GM18858 (cell line): ENCODE measurements at regions not wholly inside any gene's neighbourhood (a gene's known extent, or its start where the extent isn't known, plus 50 kb on each side); places are given as distances from the start of the nearest gene placed in this dataset.
"Not testable (repeated sequence)": the region's sequence is repeated elsewhere in the genome, so short reads cannot be mapped to it uniquely, and the experiment has no call there.

Experiments
- ATAC-seq: cut with Tn5 transposase; IDR thresholded peaks from one replicate; pipeline ENCODE4 v1.9.1; 2021; ENCODE audit not compliant: unreplicated experiment

DNA sequence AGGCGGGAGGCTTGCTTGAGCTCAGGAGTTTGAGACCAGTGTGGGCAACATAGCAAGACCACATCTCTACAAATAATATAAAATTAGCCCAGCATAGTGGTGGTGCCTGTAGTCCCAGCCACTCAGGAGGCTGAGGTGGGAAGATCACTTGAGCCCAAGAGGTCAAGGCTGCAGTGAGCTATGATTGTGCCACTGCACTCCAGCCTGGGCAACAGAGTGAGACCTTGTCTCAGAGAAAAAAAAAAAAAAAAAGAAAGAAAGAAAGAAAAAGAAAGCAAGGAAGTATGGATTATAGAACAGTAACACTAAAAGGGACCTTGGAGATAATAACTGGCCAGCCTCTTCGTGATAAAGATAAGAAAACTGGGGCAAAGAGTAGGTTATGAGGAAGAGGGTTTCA lies 130.4 kb downstream of the PLCE1 start:
- ATAC-seq: not testable (repeated sequence)

DNA sequence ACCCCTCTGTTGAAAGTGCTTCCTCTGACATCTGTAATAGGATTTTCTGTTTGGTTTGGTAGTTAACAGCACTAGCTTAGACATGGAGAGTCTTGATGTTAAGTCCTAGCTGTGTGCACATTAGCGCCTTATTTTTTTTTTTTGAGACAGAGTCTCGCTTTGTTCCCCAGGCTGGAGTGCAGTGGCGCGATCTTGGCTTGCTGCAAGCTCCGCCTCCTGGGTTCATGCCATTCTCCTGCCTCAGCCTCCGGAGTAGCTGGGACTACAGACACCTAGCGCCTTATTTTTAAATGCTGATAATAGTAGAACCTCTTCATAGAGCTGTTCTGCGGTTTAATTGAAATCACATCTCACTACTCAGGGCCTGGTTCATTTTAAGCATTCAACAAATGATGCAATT lies 131.5 kb downstream of the PLCE1 start:
- ATAC-seq: not testable (repeated sequence)

DNA sequence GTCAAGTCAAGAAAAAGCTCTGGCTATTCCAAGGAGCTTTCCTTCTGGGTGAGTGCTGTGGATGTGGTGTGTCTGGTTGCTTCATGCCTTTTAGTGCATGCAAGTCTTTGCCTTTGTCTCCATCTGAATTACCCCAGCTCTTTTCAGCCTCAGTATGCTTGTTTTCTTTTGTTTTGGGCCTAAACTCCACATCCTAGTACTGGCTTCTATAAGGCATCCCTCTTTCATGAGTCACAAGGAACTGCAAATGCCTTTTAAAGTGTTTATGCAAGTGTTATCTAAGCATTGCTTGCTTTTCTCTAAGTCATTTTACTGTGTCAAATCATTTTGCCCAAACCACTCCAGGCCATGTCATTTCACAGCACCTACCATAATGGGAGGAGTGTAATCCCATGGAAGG lies 132.1 kb downstream of the PLCE1 start:
- no peak for ATAC-seq

DNA sequence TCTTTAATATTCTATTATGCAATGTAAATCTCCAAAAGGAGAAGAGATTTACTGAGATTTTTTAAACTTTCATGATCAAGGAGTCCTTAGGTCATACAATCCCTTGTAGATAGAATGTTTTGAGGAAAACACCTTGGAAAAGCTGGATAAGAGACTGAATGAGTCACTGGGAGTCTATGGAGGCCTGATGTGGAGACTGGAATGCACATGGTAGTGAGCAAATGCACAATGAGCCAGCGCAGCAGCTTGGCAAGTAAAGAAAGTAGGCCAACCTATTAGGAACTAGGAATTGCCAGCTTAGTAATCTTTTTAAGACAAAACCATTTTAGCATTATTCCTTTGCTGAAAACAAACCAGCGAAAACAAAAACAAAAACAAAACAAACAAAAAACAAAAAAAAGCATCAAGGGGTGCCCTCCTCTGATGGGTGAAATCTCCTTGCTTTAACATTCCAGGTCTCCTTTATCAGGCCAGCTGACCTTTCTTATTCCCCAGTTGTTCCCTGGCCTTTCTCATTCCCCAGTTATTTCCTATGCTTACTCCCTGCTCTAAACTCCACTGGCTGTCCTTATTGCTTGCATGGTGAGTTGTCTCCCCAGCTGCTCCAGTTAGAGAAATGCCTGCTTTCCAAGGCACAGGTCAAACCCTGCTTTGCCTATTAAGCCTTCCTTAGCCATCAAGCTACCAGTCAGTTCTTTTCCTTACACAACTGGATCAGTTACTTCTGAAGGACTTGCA lies 135.8 kb downstream of the PLCE1 start:
- no peak for ATAC-seq

DNA sequence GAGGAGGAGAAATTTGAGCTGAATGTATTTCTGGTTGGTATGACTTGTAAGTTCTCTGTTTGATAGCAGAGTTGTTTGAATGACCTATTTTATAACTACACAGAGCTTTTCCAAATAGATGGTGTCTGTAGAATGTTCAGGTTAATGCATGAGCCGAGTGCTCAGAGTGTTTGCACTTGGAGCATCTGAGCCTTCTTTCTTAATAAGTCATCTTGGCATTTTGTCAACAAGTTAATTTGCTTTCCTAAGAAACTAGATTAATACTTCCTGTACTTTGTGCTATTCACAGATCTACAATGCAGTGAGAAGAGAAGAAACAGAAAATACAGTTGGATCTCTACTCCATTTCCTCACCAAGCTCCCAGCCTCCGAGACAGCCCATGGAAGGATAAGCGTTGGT lies 138.2 kb downstream of the PLCE1 start:
- no peak for ATAC-seq

DNA sequence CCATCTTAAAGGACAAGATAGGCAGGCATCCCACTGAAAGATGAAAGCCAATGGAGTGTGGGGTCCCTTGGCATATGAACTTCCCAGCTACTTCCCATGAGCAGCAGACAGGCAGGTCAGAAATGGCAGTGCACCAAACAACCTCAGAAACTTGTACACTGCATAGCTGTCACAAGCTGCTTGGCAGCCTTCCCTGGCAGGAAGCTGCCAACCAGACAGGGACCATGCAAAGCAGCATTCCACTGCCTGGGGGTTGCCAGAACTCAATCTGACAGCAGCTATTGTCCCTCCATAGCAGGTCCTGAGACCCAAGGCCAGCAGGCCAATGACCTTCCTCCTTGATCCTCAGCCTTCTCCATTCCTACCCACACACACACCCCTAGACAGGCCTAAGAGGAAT lies 139.5 kb downstream of the PLCE1 start:
- no peak for ATAC-seq

DNA sequence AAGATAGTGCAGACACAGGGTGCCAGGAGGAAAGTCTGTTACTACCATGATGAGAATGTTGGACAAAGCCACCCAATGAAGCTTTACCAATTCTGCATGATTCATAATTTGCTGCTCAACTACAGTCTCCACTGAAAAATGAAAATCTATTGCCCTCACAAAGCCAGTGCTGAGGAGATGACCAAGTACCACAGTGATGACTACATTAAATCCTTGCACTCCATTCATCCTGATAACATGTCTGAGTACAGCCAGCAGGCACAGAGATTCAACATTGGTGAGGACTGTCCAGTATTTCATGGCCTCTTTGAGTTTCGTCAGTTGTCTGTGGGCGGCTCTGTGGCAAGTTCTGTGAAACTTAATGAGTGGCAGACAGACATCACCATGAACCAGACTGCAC lies 144.0 kb downstream of the PLCE1 start:
- ATAC-seq: no peak

DNA sequence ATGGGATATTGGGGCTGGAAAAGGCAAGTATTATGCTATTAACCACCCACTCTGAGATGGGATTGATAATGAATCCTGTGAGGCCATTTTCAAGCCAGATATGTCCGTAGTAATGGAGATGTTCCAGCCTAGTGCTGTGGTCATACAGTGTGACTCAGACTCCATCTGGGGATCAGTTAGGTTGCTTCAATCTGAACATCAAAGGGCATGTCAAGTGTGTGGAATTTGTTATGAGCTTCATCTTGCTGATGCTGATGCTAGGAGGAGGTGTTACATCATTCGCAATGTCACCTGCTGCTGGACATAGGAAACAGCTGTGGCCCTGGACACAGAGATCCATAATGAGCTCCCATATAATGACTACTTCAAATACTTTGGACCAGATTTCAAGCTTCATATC lies 144.7 kb downstream of the PLCE1 start:
- ATAC-seq: no peak

DNA sequence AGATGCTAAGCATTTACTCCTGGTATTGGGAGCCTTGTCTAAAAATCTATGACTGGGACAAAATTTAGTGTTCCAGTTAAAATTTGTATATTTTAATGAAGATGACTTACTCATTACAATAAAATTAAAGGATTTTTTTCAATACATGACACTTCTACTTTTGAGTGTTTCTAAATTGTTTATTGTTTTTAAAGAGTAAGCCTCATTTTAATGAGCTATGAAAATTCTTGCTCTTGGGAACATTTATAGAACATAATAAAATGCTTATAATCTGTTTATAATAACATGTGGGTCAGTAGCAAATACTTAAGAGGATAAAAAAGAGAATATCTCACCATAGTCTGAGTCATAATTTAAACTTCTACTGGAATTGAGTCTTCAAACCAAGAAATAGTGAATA lies 149.5 kb downstream of the PLCE1 start:
- ATAC-seq: no peak

DNA sequence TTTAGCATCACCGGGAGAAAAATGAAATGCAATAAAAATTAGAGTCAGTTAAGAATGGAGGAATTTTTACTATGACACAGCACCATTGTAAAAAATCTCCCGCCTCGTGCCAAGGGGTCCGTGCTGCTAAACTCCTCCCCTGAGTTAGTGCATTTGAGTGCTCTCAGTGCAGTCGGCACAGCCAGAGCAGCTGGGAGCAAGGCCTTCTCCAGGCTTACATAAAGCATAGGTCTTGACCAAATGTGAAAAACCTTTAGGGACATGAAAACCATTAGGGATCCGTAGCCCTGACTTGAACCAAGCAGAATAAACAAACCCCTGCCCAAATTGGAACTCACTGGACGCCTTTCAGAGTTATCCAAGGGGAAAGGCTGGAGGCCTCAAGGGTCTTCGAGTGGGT lies 152.6 kb downstream of the PLCE1 start:
- ATAC-seq: no peak

DNA sequence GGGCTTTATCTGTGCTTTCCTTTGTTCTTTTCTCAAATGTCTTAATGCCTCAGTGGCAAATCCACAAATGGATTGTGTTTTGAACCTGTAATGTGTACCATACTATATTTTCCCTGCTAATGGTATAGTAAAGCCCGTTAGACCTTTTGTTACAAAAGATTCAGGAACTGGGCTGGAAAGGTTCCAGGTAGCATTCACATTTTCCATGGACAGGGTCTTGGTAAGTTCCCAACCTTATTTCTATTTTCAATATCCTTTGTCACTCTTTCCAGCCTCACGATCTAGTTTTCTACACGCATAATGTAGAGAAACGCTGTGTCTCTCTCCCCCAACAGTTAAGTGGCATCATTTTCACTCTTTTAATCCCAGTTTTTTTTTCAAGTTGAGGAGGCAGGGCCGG lies 153.0 kb downstream of the PLCE1 start:
- ATAC-seq: no peak

DNA sequence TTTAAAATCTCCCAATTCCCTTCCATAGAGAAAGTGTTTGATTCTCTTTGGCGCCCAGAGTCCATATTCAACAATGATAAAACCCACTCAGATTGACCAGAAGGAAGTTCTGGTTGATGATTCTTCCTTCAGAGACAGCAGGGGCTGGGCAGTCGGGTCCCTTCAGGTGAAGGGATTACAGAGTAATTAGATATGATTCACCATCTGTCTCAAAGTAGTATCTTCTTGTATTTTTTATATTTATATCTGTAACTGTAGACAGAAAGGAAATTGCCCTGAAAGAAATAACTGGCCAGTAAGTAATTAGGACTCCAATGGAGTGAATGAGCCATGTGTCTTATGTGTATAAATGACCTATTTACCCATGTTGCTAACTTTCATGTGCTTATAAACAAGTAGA lies 156.0 kb downstream of the PLCE1 start:
- ATAC-seq: no peak

DNA sequence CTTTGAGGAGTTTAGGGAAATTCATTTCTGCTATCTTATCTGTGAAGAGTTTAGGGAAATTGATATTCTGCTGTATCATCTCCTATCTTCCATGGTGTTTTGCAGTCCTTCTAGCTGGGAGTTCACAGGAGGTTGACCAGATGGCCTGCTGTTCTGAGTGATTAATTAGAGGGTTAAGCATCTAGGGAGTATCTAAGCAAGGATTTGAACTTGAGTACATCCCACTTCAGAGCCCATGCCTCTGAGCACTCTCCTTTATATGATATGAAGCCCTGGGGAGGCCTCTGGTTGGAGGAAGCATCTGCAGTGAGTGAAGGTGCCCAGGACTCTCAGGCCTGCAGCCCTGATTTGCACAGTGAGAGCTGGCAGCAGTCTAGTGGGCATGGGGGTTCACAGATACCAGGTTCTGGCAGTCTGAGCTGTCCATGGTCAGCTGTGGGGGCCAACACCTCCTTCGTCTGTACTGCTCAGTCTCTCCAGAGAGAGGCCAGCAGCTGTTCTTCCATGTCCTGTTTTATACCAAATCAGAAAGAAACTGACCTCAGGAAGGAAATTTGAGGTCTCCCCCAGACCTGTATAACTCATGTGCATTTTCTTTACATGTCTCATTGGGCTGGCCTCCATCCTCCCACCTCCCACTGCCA lies 156.9 kb downstream of the PLCE1 start:
- no peak for ATAC-seq

DNA sequence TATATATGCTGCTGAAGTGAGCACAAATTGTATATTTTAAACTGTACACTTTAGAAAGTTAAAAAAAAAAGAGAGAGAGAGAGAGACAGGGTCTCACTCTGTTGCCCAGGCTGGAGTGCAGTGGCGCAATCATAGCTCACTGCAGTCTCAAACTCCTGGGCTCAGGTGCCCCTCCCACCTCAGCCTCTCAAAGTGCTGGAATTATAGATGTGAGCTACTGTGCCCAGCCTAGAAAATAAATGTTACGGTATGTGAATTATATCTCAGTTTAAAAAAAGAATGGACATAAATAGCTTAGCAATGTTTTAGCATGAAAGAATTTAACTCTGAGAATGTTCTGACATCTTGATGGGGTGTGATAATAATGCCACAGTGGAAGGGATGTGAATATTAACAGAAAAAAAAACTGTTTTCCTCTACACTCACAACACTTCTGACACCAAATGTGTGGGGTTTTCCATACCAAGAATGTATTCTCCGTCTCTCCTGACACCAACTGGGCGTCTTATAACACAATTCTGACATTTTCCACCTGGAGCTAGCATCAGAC lies 162.1 kb downstream of the PLCE1 start:
- ATAC-seq: no peak

DNA sequence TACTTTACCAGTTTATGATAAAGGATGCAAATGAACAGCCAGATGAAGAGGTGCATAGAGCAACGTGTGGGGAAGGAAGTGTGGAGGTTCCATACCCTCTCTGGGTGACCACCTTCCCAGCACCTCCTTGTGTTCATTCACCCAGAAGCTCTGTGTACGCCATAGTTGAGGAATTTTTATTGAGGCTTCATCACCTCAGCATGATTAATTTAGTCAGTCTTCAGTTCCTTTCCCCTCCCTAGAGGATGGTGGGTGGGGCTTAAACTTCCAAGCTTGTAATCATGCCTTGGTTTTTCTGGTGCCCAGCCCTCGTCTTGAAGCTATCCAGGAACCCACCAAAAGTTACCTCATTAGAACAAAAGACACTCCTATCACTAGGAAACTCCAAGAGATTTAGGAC lies 162.7 kb downstream of the PLCE1 start:
- no peak for ATAC-seq

DNA sequence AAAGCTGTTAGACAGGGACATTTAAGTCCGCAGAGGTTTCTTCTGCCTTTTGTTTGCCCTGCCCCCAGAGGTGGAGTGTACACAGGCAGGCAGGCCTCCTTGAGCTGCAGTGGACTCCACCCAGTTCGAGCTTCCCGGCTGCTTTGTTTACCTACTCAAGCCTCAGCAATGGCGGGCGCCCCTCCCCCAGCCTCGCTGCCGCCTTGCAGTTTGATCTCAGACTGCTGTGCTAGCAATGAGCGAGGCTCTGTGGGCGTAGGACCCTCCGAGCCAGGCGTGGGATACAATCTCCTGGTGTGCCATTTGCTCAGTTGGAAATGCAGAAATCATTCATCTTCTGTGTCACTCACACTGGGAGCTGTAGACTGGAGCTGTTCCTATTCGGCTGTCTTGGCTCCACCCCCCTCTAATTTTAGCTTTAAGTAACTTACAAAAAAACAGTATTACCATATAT lies 171.5 kb downstream of the PLCE1 start:
- ATAC-seq: not testable (repeated sequence)

DNA sequence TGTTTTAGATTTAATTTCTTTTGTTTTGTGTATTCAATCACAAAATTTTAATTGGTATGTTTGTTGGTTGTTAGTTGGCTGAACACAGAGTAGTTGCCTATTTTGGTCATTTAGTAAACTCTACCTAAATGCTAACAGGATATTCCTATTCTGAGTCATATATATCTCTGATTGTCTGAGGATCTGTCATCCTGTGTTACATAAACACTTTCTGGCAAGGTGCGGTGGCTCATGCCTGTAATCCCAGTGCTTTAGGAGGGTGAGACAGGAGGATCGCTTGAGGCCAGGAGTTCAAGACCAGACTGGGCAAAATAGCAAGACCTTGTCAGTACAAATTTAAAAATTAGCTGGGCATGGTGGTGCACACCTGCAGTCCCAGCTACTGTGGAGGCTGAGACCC lies 178.6 kb downstream of the PLCE1 start:
- ATAC-seq: no peak

DNA sequence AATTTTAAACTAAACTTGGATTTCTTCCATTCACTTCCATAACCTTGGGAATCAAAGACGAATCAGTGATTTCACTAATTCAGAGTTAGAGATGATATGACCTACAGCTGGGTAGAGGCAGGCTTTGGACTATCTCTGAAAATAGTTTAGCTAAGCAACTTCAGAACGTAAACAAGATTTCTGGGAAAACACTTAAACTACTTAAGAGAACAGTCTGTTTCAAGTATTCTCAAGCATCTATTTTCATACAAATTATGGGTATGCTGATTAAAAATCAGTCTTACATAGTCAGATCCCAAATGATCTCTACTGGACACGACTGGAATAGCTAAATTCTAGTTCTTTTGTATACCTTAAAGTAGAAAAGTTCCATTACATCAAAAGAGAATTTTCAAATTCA lies 179.9 kb downstream of the PLCE1 start:
- ATAC-seq: no peak

DNA sequence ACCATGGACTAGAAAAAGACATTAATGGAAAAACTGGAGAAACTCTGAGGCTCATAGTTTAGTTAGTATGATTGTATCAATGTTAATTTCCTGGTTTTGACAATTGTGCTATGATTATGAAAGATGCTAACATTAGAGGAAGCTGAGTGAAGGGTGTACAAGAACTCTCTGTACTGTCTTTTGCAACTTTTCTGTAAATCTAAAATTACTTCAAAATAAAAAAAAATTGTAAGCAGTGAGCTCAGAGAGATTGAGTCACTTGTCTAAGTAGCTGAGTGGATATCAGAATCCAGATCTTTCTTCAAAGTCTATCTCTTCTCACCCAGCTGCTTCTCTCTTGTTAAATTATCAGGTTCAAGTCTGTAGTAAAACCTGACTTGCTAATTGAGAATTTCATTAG lies 181.1 kb downstream of the PLCE1 start:
- ATAC-seq: no peak

DNA sequence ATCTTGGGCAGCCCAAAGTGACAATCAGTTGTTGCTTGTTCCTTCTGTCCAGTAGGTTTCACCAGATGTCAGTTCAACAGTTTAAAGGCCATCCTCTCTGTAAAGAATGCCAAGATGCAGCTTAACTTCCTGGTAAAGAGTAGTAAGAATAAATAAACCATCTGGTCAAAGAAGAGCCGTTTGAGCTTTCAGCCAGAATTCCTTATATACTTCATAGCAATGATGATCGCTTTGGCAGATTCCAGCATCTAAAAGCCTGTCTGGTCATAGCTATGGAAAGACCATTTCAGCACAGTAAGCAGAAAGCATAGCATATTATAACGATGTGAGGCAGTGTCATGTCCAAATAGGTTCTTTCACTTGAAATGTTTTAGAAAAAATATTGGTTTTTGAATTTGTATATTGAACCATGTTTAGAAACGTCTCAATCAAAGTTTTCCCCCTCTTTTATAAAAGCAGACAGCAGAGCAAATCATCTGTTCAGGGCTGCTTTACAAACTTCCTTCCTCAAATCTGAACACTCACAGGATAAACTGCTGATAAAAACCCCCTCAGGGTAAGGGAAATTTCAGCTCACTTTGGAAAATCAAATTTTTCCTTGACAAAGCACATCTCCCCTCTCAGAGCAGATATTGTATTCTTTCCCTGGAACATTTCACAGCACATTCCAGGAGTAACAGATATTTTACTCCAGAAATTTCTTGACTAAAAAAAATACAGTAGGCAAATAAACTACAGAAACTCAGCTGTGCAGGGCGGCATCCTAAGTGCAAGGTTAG lies 184.1 kb downstream of the NOC3L start:
- ATAC-seq: no peak

DNA sequence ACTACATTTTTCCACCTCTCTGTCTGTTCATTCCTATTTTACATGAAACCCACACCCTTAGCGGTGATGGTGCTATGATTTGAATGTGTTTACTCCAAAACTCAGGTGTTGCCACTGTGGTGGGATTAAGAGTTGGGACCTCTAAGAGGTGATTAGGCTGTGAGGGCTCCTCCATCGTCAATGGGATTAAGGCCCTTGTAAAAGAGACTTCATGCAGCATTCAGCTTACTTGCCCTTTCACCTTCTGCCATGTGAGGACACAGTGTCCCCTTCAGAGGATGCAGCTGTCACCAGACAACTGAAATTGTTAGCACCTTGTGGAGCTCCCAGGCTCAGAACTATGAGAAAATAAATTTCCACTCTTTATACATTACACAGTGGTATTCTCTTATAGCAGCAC lies 182.2 kb downstream of the NOC3L start:
- no peak for ATAC-seq
